ENCODE measurements at regions not wholly inside any gene's neighbourhood (a gene's known extent, or its start where the extent isn't known, plus 50 kb on each side); places are given as distances from the start of the nearest gene placed in this dataset.
"Not testable (repeated sequence)": the region's sequence is repeated elsewhere in the genome, so short reads cannot be mapped to it uniquely, and the experiment has no call there.

GRCh38 chrX:130552444-130553073, 150.8 kb downstream of the RBMX2 start:
- no peak for DNase-seq (ENCODE audit: low read depth in 2 of 2)

DNA sequence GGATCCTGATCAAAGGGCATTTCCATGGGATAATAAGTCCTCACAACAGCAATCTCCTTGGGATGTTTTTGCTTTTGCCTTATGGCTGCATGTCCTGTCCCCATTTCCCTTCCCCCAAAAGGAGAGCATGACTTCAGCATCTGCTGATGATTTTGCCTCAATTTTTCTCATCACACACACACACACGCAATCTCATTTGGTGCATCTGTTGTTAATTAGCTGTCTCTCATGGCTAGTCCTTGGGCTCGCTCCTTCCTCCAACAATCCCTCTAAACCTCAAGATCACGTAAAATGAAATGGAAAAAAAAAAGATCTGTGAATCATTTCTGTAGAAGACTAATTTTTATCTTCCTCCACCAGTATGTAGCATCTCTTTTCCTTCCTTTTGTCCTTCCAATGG, 153.6 kb downstream of the RBMX2 start:
- DNase-seq (ENCODE audit: low read depth in 2 of 2): no peak

GRCh38 chrX:130555757-130556156, 154.0 kb downstream of the RBMX2 start:
- no peak for DNase-seq (ENCODE audit: low read depth in 2 of 2)

GRCh38 chrX:130556951-130557350, 155.2 kb downstream of the RBMX2 start:
- no peak for DNase-seq (ENCODE audit: low read depth in 2 of 2)

GRCh38 chrX:130560544-130560943, 158.8 kb downstream of the RBMX2 start:
- no peak for DNase-seq (ENCODE audit: low read depth in 2 of 2)

GRCh38 chrX:130561930-130562329, 160.1 kb downstream of the RBMX2 start:
- no peak for DNase-seq (ENCODE audit: low read depth in 2 of 2)

DNA sequence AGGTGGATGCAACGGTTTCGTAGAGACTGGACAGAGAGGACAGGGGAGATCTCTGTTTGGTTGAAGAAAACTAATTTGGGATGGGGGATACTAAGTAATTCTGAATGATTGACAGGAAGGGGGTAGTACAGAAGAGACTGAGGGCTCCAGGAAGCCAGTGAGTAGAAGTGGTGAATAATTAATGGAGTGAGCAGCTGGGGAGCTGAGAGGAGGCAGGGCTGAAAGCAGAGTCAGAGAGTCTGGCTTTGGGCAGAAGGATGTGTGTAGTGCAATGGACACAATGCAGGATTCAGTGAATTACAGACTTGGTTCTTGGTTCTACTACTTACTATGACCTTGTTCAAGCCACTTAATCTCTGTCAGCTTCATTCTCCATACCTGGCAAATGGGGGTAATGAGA, 161.7 kb downstream of the RBMX2 start:
- no peak for DNase-seq (ENCODE audit: low read depth in 2 of 2)

DNA sequence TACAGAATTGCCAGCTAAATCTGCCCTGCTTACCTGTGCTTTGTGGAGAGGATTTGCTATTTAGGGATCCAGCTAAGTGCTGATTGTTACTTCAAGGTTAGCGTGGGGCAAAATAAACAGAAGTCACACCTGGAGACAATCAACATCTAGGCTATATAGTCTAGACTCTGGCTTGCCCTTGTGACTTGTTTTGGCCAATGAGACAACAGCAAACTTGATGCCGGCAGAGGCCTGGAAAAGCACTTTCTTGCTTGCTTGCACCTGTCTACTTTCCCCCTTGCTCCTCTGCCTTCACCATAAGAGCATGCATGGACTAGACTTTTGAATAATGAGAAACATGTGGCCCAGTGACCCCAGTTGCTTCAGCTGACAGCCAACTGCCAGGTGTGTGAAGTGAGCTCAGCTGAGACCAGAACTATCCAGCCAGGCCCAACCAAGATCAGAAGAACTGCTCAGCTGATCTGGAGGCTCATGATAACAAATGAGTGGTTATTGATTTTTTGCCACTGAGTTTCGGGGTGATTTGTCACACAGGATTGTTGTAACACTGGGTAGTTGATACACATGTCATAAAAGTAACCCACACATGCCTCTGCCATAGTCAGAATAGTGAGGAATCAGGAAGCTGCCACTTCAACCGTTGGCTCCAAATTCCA, 164.4 kb downstream of the RBMX2 start:
- DNase-seq (ENCODE audit: low read depth in 2 of 2): no peak

GRCh38 chrX:130573030-130573429, 171.2 kb downstream of the RBMX2 start:
- DNase-seq (ENCODE audit: low read depth in 2 of 2): not testable (repeated sequence)

Measured in stimulated activated CD4-positive, alpha-beta T cell treated with anti-CD3 and anti-CD28 coated beads, Interleukin-4, amount 100 ng/mL, for 48 hours (primary cell).